ENCODE measurements at regions not wholly inside any gene's neighbourhood (a gene's known extent, or its start where the extent isn't known, plus 50 kb on each side); places are given as distances from the start of the nearest gene placed in this dataset.

- TF ChIP-seq CTCF (IDR thresholded peaks at IDR 0.05; ENCODE audit: control extremely low read depth, extremely low read depth) = no peak
- Histone ChIP-seq H3K4me1 (ENCODE audit: control insufficient read depth in 5 of 5, insufficient read depth in 5 of 5, low read length in 5 of 5) (no peaks in the 10 kb centered on the region), H3K27me3 (ENCODE audit: control insufficient read depth in 3 of 3, insufficient read depth in 3 of 3, low read length in 2 of 3) (no peaks in the 10 kb centered on the region), H3K27ac (ENCODE audit: low read depth in 1 of 2, low read length in 1 of 2) (no peak overlapping the region), H3K36me3 (ENCODE audit: control insufficient read depth in 4 of 4, insufficient read depth in 4 of 4, low read length in 4 of 4) (no peaks in the 10 kb centered on the region), H3K9ac (ENCODE audit: insufficient read depth in 1 of 2, low read length in 2 of 2) (no peak overlapping the region), H3K9me3 (ENCODE audit: control insufficient read depth in 4 of 4, insufficient read depth in 3 of 4, low read length in 3 of 4) (no peaks in the 10 kb centered on the region), H3K4me3 (no peak overlapping the region)
- 67 to 88% methylated on average over 3 of the region's 3 CpGs for WGBS, 2 donors
- ATAC-seq (ENCODE audit: insufficient read depth, low FRiP score) = no peak
- DNase-seq = no peak
Measured at GRCh38 chrX:82677286-82677685, 830.8 kb upstream of the POU3F4 start.

- no peak for ATAC-seq (ENCODE audit: insufficient read depth, low FRiP score)
- no peak for DNase-seq
- Histone ChIP-seq H3K9me3 (ENCODE audit: control insufficient read depth in 4 of 4, insufficient read depth in 3 of 4, low read length in 3 of 4) (no peaks in the 10 kb centered on the region), H3K27ac (ENCODE audit: low read depth in 1 of 2, low read length in 1 of 2) (no peak overlapping the region), H3K4me3 (no peak overlapping the region), H3K4me1 (ENCODE audit: control insufficient read depth in 5 of 5, insufficient read depth in 5 of 5, low read length in 5 of 5) (no peaks in the 10 kb centered on the region), H3K36me3 (ENCODE audit: control insufficient read depth in 4 of 4, insufficient read depth in 4 of 4, low read length in 4 of 4) (no peaks in the 10 kb centered on the region), H3K9ac (ENCODE audit: insufficient read depth in 1 of 2, low read length in 2 of 2) (no peak overlapping the region), H3K27me3 (ENCODE audit: control insufficient read depth in 3 of 3, insufficient read depth in 3 of 3, low read length in 2 of 3) (no peaks in the 10 kb centered on the region)
- WGBS, 2 donors = 46 to 62% methylated on average over 3 of the region's 3 CpGs
- no peak for TF ChIP-seq CTCF (IDR thresholded peaks at IDR 0.05; ENCODE audit: control extremely low read depth, extremely low read depth)
Measured at GRCh38 chrX:82692991-82693390, 815.1 kb upstream of the POU3F4 start.

- Histone ChIP-seq H3K27ac (ENCODE audit: low read depth in 1 of 2, low read length in 1 of 2) (no peak overlapping the region), H3K36me3 (ENCODE audit: control insufficient read depth in 4 of 4, insufficient read depth in 4 of 4, low read length in 4 of 4) (no peaks in the 10 kb centered on the region), H3K9me3 (ENCODE audit: control insufficient read depth in 4 of 4, insufficient read depth in 3 of 4, low read length in 3 of 4) (no peaks in the 10 kb centered on the region), H3K9ac (ENCODE audit: insufficient read depth in 1 of 2, low read length in 2 of 2) (no peak overlapping the region), H3K4me1 (ENCODE audit: control insufficient read depth in 5 of 5, insufficient read depth in 5 of 5, low read length in 5 of 5) (no peaks in the 10 kb centered on the region), H3K4me3 (no peak overlapping the region), H3K27me3 (ENCODE audit: control insufficient read depth in 3 of 3, insufficient read depth in 3 of 3, low read length in 2 of 3) (peaks cover 0 to 2% (median 0%) of the 10 kb centered on the region in 3 donors)
- no peak for DNase-seq
- ATAC-seq (ENCODE audit: insufficient read depth, low FRiP score) = no peak
- no peak for TF ChIP-seq CTCF (IDR thresholded peaks at IDR 0.05; ENCODE audit: control extremely low read depth, extremely low read depth)
- WGBS, 2 donors = 83 to 93% methylated on average over 2 of the region's 2 CpGs
Measured at GRCh38 chrX:82695066-82695465, 813.0 kb upstream of the POU3F4 start.

GRCh38 chrX:82703551-82703950 is 804.5 kb upstream of the POU3F4 start:
- Histone ChIP-seq H3K4me3 (no peak overlapping the region), H3K4me1 (ENCODE audit: control insufficient read depth in 5 of 5, insufficient read depth in 5 of 5, low read length in 5 of 5) (peaks cover 0 to 10% (median 0%) of the 10 kb centered on the region in 5 donors), H3K27ac (ENCODE audit: low read depth in 1 of 2, low read length in 1 of 2) (no peak overlapping the region), H3K9me3 (ENCODE audit: control insufficient read depth in 4 of 4, insufficient read depth in 3 of 4, low read length in 3 of 4) (no peaks in the 10 kb centered on the region), H3K36me3 (ENCODE audit: control insufficient read depth in 4 of 4, insufficient read depth in 4 of 4, low read length in 4 of 4) (no peaks in the 10 kb centered on the region), H3K27me3 (ENCODE audit: control insufficient read depth in 3 of 3, insufficient read depth in 3 of 3, low read length in 2 of 3) (peaks cover 0 to 3% (median 2%) of the 10 kb centered on the region in 3 donors), H3K9ac (ENCODE audit: insufficient read depth in 1 of 2, low read length in 2 of 2) (no peak overlapping the region)
- DNase-seq (peak; percentile 32 to 79 (median 78)), ATAC-seq (ENCODE audit: insufficient read depth, low FRiP score) (no peak)
- no peak for TF ChIP-seq CTCF (IDR thresholded peaks at IDR 0.05; ENCODE audit: control extremely low read depth, extremely low read depth)
- 35 to 54% methylated on average over 5 of the region's 5 CpGs for WGBS, 2 donors
